Osteoblast (primary cell): ENCODE measurements at regions not wholly inside any gene's neighbourhood (a gene's known extent, or its start where the extent isn't known, plus 50 kb on each side); places are given as distances from the start of the nearest gene placed in this dataset.

Experiments
- DNase-seq: peaks from one replicate; pipeline ENCODE4 v3.0.0; 2011; ENCODE audit warnings: low spot score, mixed read lengths; ENCODE audit not compliant: insufficient read length; ENCODE audit errors: missing footprints
- H2AFZ ChIP-seq: 2 replicates; pipeline ENCODE4 v1.6.0; 2011; ENCODE audit warnings: mild to moderate bottlenecking, low read length
- H3K27ac ChIP-seq: 2 replicates; pipeline ENCODE4 v1.5.1; 2011; ENCODE audit warnings: mild to moderate bottlenecking, low read depth, low read length, moderate library complexity
- H3K27me3 ChIP-seq: 2 replicates; pipeline ENCODE4 v1.6.0; 2012; ENCODE audit warnings: mild to moderate bottlenecking, control low read depth, inconsistent platforms, low read length, moderate library complexity; ENCODE audit not compliant: insufficient read depth
- H3K36me3 ChIP-seq: 2 replicates; pipeline ENCODE4 v1.5.1; 2011; ENCODE audit warnings: mild to moderate bottlenecking, low read length, control low read depth, moderate library complexity; ENCODE audit not compliant: insufficient read depth
- H3K4me1 ChIP-seq: 2 replicates; pipeline ENCODE4 v1.5.1; 2011; ENCODE audit warnings: mild to moderate bottlenecking, low read length, control low read depth, moderate library complexity; ENCODE audit not compliant: insufficient read depth
- H3K4me2 ChIP-seq: 2 replicates; pipeline ENCODE4 v1.6.0; 2011; ENCODE audit warnings: mild to moderate bottlenecking, low read length; ENCODE audit not compliant: insufficient read depth
- H3K4me3 ChIP-seq: fragments of 200-600 bp; sonication (generic); 3 replicates; pipeline ENCODE4 v1.5.1; 2012; ENCODE audit warnings: mild to moderate bottlenecking, low read length, inconsistent platforms; ENCODE audit not compliant: insufficient read depth
- H3K79me2 ChIP-seq: 2 replicates; pipeline ENCODE4 v1.6.0; 2012; ENCODE audit warnings: mild to moderate bottlenecking, low read length, control low read depth, inconsistent platforms; ENCODE audit not compliant: insufficient read depth
- H3K9me3 ChIP-seq: 2 replicates; pipeline ENCODE4 v1.5.1; 2011; ENCODE audit warnings: low read depth, low read length, control low read depth
- H4K20me1 ChIP-seq: 2 replicates; pipeline ENCODE4 v1.6.0; 2012; ENCODE audit warnings: mild to moderate bottlenecking, low read length, control low read depth; ENCODE audit not compliant: insufficient read depth
- CTCF ChIP-seq: IDR thresholded peaks from 2 replicates; pipeline ENCODE4 v1.5.1; 2011; ENCODE audit warnings: mild to moderate bottlenecking, low read depth, low read length, moderate library complexity; ENCODE audit errors: extremely low read depth

GRCh38 chr5:68714810-68715209 is 379.0 kb upstream of the SLC30A5 start:
- Histone ChIP-seq H3K4me3 (no peak overlapping the region), H3K27me3 (no peaks in the 10 kb centered on the region), H3K36me3 (no peaks in the 10 kb centered on the region), H3K27ac (no peak overlapping the region), H4K20me1 (no peaks in the 10 kb centered on the region), H3K79me2 (no peaks in the 10 kb centered on the region), H3K4me2 (no peak overlapping the region), H2AFZ (no peak overlapping the region), H3K9me3 (no peaks in the 10 kb centered on the region), H3K4me1 (no peaks in the 10 kb centered on the region)
- DNase-seq, result no peak
- no peak for TF ChIP-seq CTCF

- no peak overlapping the region for H2AFZ ChIP-seq
- TF ChIP-seq CTCF, result no peak
- H3K79me2 ChIP-seq, result no peaks in the 10 kb centered on the region
- H3K27ac ChIP-seq, result no peak overlapping the region
- no peaks in the 10 kb centered on the region for H3K4me1 ChIP-seq
- DNase-seq, result no peak
- no peaks in the 10 kb centered on the region for H3K36me3 ChIP-seq
- no peak overlapping the region for H3K4me3 ChIP-seq
- H4K20me1 ChIP-seq, result no peaks in the 10 kb centered on the region
- no peaks in the 10 kb centered on the region for H3K9me3 ChIP-seq
- no peak overlapping the region for H3K4me2 ChIP-seq
- peaks cover 7% of the 10 kb centered on the region for H3K27me3 ChIP-seq
Measured at GRCh38 chr5:68720884-68721610, 372.8 kb upstream of the SLC30A5 start.

GRCh38 chr5:68722357-68722756 is 371.5 kb upstream of the SLC30A5 start:
- no peak overlapping the region for H3K4me2 ChIP-seq
- peaks cover 10% of the 10 kb centered on the region for H3K27me3 ChIP-seq
- no peak overlapping the region for H2AFZ ChIP-seq
- H3K4me3 ChIP-seq, result no peak overlapping the region
- H4K20me1 ChIP-seq, result no peaks in the 10 kb centered on the region
- H3K27ac ChIP-seq, result no peak overlapping the region
- H3K4me1 ChIP-seq, result no peaks in the 10 kb centered on the region
- no peak for TF ChIP-seq CTCF
- no peak for DNase-seq
- H3K79me2 ChIP-seq, result no peaks in the 10 kb centered on the region
- no peaks in the 10 kb centered on the region for H3K9me3 ChIP-seq
- no peaks in the 10 kb centered on the region for H3K36me3 ChIP-seq

- no peak for DNase-seq
- no peak overlapping the region for H3K4me3 ChIP-seq
- no peak overlapping the region for H3K4me2 ChIP-seq
- no peak overlapping the region for H3K27ac ChIP-seq
- H3K36me3 ChIP-seq, result no peaks in the 10 kb centered on the region
- H3K27me3 ChIP-seq, result peaks cover 8% of the 10 kb centered on the region
- no peak for TF ChIP-seq CTCF
- no peaks in the 10 kb centered on the region for H3K79me2 ChIP-seq
- no peaks in the 10 kb centered on the region for H4K20me1 ChIP-seq
- peaks cover 9% of the 10 kb centered on the region for H3K4me1 ChIP-seq
- no peaks in the 10 kb centered on the region for H3K9me3 ChIP-seq
- H2AFZ ChIP-seq, result no peak overlapping the region
Measured at GRCh38 chr5:68725905-68726683, 367.7 kb upstream of the SLC30A5 start.
